GM23338 (cell line): ENCODE measurements at regions not wholly inside any gene's neighbourhood (a gene's known extent, or its start where the extent isn't known, plus 50 kb on each side); places are given as distances from the start of the nearest gene placed in this dataset.

ENCODE experiments used
- ATAC-seq: fragments of 200-7000 bp; cut with Tn5 transposase; 3 replicates; pipeline ENCODE4 v1.9.1; 2020
- DNase-seq: peaks from one replicate; pipeline ENCODE4 v3.0.0-alpha.2; 2015; ENCODE audit warnings: low spot score
- H2AFZ ChIP-seq: fragments of 200-600 bp; sonication (generic); 2 replicates; pipeline ENCODE4 v1.8.0; 2016; ENCODE audit warnings: antibody characterized with exemption, mild to moderate bottlenecking, moderate library complexity
- H3F3A ChIP-seq: fragments of 200-600 bp; sonication (generic); replicated peaks from 2 replicates; pipeline ENCODE4 v1.8.0; 2017; ENCODE audit warnings: antibody characterized with exemption, mixed run types, low read depth
- H3K27ac ChIP-seq: fragments of 200-600 bp; sonication (generic); 2 replicates; pipeline ENCODE4 v1.6.1; 2016; ENCODE audit warnings: low read depth
- H3K27me3 ChIP-seq: fragments of 200-600 bp; sonication (generic); 2 replicates; pipeline ENCODE4 v1.8.0; 2016; ENCODE audit warnings: mild to moderate bottlenecking, mixed run types, moderate library complexity; ENCODE audit not compliant: insufficient read depth
- H3K36me3 ChIP-seq: fragments of 200-600 bp; sonication (generic); 2 replicates; pipeline ENCODE4 v1.8.0; 2016; ENCODE audit warnings: mild to moderate bottlenecking; ENCODE audit not compliant: insufficient read depth
- H3K4me1 ChIP-seq: fragments of 200-600 bp; sonication (generic); 2 replicates; pipeline ENCODE4 v1.8.0; 2016; ENCODE audit warnings: mild to moderate bottlenecking, moderate library complexity; ENCODE audit not compliant: insufficient read depth
- H3K4me2 ChIP-seq: fragments of 200-600 bp; sonication (generic); 2 replicates; pipeline ENCODE4 v1.7.1; 2017; ENCODE audit warnings: mixed run types
- H3K4me3 ChIP-seq: fragments of 200-600 bp; sonication (generic); 2 replicates; pipeline ENCODE4 v1.6.1; 2016; ENCODE audit warnings: mixed run types
- H3K79me2 ChIP-seq: fragments of 200-600 bp; sonication (generic); replicated peaks from 2 replicates; pipeline ENCODE4 v1.8.0; 2017; ENCODE audit warnings: mild to moderate bottlenecking; ENCODE audit not compliant: insufficient read depth
- H3K9me2 ChIP-seq: fragments of 200-600 bp; sonication (generic); 2 replicates; pipeline ENCODE4 v1.8.0; 2017; ENCODE audit not compliant: insufficient read depth
- H4K20me1 ChIP-seq: fragments of 200-600 bp; sonication (generic); replicated peaks from 2 replicates; pipeline ENCODE4 v1.8.0; 2017; ENCODE audit warnings: mild to moderate bottlenecking; ENCODE audit not compliant: insufficient read depth
- H3K27ac Mint-ChIP-seq: 2 replicates; pipeline ENCODE4 v1.8.0; 2020; ENCODE audit warnings: inconsistent platforms, mild to moderate bottlenecking, moderate library complexity, mixed read lengths
- H3K27me3 Mint-ChIP-seq: 3 replicates; pipeline ENCODE4 v1.8.0; 2022; ENCODE audit warnings: low read depth, mild to moderate bottlenecking, moderate library complexity, mixed read lengths, inconsistent platforms; ENCODE audit not compliant: insufficient read depth, poor library complexity
- H3K36me3 Mint-ChIP-seq: 3 replicates; pipeline ENCODE4 v1.8.0; 2021; ENCODE audit warnings: low read depth, mild to moderate bottlenecking, inconsistent platforms, moderate library complexity, mixed read lengths
- H3K4me1 Mint-ChIP-seq: 3 replicates; pipeline ENCODE4 v1.8.0; 2020; ENCODE audit warnings: mild to moderate bottlenecking, inconsistent platforms, mixed read lengths
- H3K4me3 Mint-ChIP-seq: 3 replicates; pipeline ENCODE4 v1.8.0; 2021; ENCODE audit warnings: moderate library complexity, mild to moderate bottlenecking, inconsistent platforms, mixed read lengths
- H3K9me3 Mint-ChIP-seq: 3 replicates; pipeline ENCODE4 v1.8.0; 2020; ENCODE audit warnings: moderate library complexity, mild to moderate bottlenecking, inconsistent platforms, mixed read lengths
- CREB1 ChIP-seq: fragments of 250-450 bp; sonication (Bioruptor Pico); IDR thresholded peaks from 2 replicates; pipeline ENCODE4 v1.5.0; 2020; ENCODE audit warnings: low read depth, mild to moderate bottlenecking, moderate library complexity
- CTCF ChIP-seq, 2 experiments: fragments of 200-600 bp in 1 of 2; sonication (generic) in 1 of 2; conservative IDR thresholded peaks; 2 replicates each; pipeline versions ENCODE4 v1.5.1 to v1.6.1; 2016 to 2017; ENCODE audit warnings: antibody characterized with exemption in 2 of 2, low read depth in 2 of 2, mild to moderate bottlenecking in 2 of 2, moderate library complexity in 1 of 2
- ETS1 ChIP-seq: IDR thresholded peaks from 2 replicates; pipeline ENCODE4 v1.6.1; 2016; ENCODE audit warnings: antibody characterized with exemption
- EZH2 ChIP-seq: fragments of 200-600 bp; sonication (generic); IDR thresholded peaks from one replicate; pipeline ENCODE4 v1.8.0; 2017; ENCODE audit warnings: antibody characterized with exemption, mild to moderate bottlenecking, low read depth; ENCODE audit not compliant: unreplicated experiment
- EZH2phosphoT487 ChIP-seq: fragments of 200-600 bp; sonication (generic); IDR thresholded peaks from one replicate; pipeline ENCODE4 v1.8.1; 2018; ENCODE audit warnings: antibody characterized with exemption; ENCODE audit not compliant: unreplicated experiment
- JUNB ChIP-seq: IDR thresholded peaks from one replicate; pipeline ENCODE4 v1.6.1; 2016; ENCODE audit warnings: antibody characterized with exemption; ENCODE audit not compliant: unreplicated experiment
- NANOG ChIP-seq: IDR thresholded peaks from 2 replicates; pipeline ENCODE4 v1.6.1; 2016; ENCODE audit warnings: antibody characterized with exemption, borderline replicate concordance
- POLR2AphosphoS5 ChIP-seq: IDR thresholded peaks from 2 replicates; pipeline ENCODE4 v1.6.1; 2016; ENCODE audit warnings: antibody characterized with exemption, low read depth
- STAT1 ChIP-seq: IDR thresholded peaks from one replicate; pipeline ENCODE4 v1.6.1; 2016; ENCODE audit warnings: antibody characterized with exemption; ENCODE audit not compliant: unreplicated experiment
- ZNF114 ChIP-seq: fragments of 250-450 bp; sonication (Bioruptor Pico); IDR thresholded peaks from 2 replicates; pipeline ENCODE4 v1.5.0; 2020; ENCODE audit warnings: mild to moderate bottlenecking, moderate library complexity
- ZNF331 ChIP-seq: fragments of 250-450 bp; sonication (Bioruptor Pico); IDR thresholded peaks from 2 replicates; pipeline ENCODE4 v1.5.0; 2020; ENCODE audit warnings: low read depth, mild to moderate bottlenecking, moderate library complexity
- ZNF462 ChIP-seq: fragments of 250-450 bp; sonication (Bioruptor Pico); IDR thresholded peaks from 2 replicates; pipeline ENCODE4 v1.5.0; 2020; ENCODE audit warnings: mild to moderate bottlenecking, moderate library complexity
- TF ChIP-seq, protein P1 (sequence below): IDR thresholded peaks from one replicate; pipeline ENCODE4 v1.6.1; 2018; ENCODE audit warnings: antibody characterized with exemption; ENCODE audit not compliant: unreplicated experiment

DNA sequence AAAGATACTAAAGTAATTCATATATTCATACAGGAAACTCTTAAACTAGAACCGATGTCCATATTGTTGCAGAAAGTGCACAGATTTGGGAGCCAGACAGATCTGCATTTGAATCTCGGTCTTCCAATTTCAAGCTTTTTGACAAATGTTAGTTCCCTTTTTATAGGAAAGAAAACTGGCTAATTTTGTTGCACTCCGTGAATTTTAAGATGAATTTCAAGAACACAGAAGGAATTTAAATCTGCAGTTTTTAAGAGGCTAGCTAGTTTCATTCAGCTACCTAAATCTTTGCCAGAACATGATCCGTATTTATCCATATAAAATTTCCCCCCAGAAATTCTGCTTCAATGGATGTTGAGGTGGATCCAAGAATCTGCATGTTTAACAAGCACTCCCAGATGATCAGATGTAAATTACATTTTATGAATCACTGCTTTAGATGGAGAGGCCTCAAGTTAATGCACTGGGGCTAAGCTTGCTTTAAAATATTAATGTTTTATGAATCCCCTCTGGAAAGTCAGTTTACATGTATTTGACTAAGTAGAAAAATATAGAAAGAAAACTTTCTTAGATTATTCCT is 1296.3 kb upstream of the CADM2 start:
- Mint-ChIP-seq H3K4me3 (no peak overlapping the region), H3K27ac (no peak overlapping the region), H3K9me3 (no peaks in the 10 kb centered on the region)

More for the DNA sequence above, 1296.3 kb upstream of the CADM2 start:
- TF ChIP-seq, protein P1, sequence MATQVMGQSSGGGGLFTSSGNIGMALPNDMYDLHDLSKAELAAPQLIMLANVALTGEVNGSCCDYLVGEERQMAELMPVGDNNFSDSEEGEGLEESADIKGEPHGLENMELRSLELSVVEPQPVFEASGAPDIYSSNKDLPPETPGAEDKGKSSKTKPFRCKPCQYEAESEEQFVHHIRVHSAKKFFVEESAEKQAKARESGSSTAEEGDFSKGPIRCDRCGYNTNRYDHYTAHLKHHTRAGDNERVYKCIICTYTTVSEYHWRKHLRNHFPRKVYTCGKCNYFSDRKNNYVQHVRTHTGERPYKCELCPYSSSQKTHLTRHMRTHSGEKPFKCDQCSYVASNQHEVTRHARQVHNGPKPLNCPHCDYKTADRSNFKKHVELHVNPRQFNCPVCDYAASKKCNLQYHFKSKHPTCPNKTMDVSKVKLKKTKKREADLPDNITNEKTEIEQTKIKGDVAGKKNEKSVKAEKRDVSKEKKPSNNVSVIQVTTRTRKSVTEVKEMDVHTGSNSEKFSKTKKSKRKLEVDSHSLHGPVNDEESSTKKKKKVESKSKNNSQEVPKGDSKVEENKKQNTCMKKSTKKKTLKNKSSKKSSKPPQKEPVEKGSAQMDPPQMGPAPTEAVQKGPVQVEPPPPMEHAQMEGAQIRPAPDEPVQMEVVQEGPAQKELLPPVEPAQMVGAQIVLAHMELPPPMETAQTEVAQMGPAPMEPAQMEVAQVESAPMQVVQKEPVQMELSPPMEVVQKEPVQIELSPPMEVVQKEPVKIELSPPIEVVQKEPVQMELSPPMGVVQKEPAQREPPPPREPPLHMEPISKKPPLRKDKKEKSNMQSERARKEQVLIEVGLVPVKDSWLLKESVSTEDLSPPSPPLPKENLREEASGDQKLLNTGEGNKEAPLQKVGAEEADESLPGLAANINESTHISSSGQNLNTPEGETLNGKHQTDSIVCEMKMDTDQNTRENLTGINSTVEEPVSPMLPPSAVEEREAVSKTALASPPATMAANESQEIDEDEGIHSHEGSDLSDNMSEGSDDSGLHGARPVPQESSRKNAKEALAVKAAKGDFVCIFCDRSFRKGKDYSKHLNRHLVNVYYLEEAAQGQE, result no peak
- TF ChIP-seq STAT1 (no peak), CTCF (conservative IDR thresholded peaks at IDR 0.05; ENCODE audit: low read depth in 2 of 2) (no peak), CREB1 (CRISPR knock-in tag) (no peak), EZH2phosphoT487 (no peak), POLR2AphosphoS5 (no peak), ZNF114 (CRISPR knock-in tag) (no peak), NANOG (no peak), EZH2 (no peak), JUNB (no peak), ETS1 (no peak), ZNF331 (no peak), ZNF462 (CRISPR knock-in tag) (no peak)
- DNase-seq (no peak), ATAC-seq (no peak)
- no peak overlapping the region for H3K27ac ChIP-seq
- H3K4me3 ChIP-seq, result no peak overlapping the region
- no peaks in the 10 kb centered on the region for H3K79me2 ChIP-seq
- H3K36me3 Mint-ChIP-seq, result no peaks in the 10 kb centered on the region
- H2AFZ ChIP-seq, result no peak overlapping the region
- no peaks in the 10 kb centered on the region for H3F3A ChIP-seq
- H3K27me3 ChIP-seq, result no peaks in the 10 kb centered on the region
- H3K27me3 Mint-ChIP-seq, result no peaks in the 10 kb centered on the region
- H4K20me1 ChIP-seq, result no peaks in the 10 kb centered on the region
- H3K36me3 ChIP-seq, result no peaks in the 10 kb centered on the region
- no peak overlapping the region for H3K4me2 ChIP-seq
- H3K4me1 ChIP-seq, result no peaks in the 10 kb centered on the region
- no peaks in the 10 kb centered on the region for H3K4me1 Mint-ChIP-seq
- H3K9me2 ChIP-seq, result no peaks in the 10 kb centered on the region
